Ectodermal cell (in vitro differentiated cells): ENCODE measurements at regions not wholly inside any gene's neighbourhood (a gene's known extent, or its start where the extent isn't known, plus 50 kb on each side); places are given as distances from the start of the nearest gene placed in this dataset.
"Not testable (repeated sequence)": the region's sequence is repeated elsewhere in the genome, so short reads cannot be mapped to it uniquely, and the experiment has no call there.

Source experiments
- H3K27ac ChIP-seq: 2 replicates; pipeline ENCODE4 v1.7.0; 2013; ENCODE audit warnings: mild to moderate bottlenecking, low read depth, low read length; ENCODE audit not compliant: insufficient read depth, poor library complexity, severe bottlenecking
- H3K27me3 ChIP-seq: 2 replicates; pipeline ENCODE4 v1.7.0; 2013; ENCODE audit warnings: mild to moderate bottlenecking, low read length; ENCODE audit not compliant: insufficient read depth, control insufficient read depth, poor library complexity, severe bottlenecking
- H3K36me3 ChIP-seq: one replicate; pipeline ENCODE4 v1.7.0; 2013; ENCODE audit warnings: low read length; ENCODE audit not compliant: control insufficient read depth, insufficient read depth
- H3K4me1 ChIP-seq: one replicate; pipeline ENCODE4 v1.7.0; 2013; ENCODE audit warnings: low read length; ENCODE audit not compliant: control insufficient read depth, insufficient read depth
- H3K4me3 ChIP-seq: 2 replicates; pipeline ENCODE4 v1.7.0; 2013; ENCODE audit warnings: low read depth, low read length, control low read depth; ENCODE audit not compliant: insufficient read depth
- H3K9me3 ChIP-seq: 2 replicates; pipeline ENCODE4 v1.7.0; 2013; ENCODE audit warnings: mild to moderate bottlenecking, low read length, moderate library complexity; ENCODE audit not compliant: control insufficient read depth
- WGBS, 2 experiments: methylation state at CpG; one replicate each; pipeline ENCODE4 v1.1.7; 2013; ENCODE audit warnings: missing lambda C conversion rate in 2 of 2; 5-methylcytosine and 5-hydroxymethylcytosine counted together

DNA sequence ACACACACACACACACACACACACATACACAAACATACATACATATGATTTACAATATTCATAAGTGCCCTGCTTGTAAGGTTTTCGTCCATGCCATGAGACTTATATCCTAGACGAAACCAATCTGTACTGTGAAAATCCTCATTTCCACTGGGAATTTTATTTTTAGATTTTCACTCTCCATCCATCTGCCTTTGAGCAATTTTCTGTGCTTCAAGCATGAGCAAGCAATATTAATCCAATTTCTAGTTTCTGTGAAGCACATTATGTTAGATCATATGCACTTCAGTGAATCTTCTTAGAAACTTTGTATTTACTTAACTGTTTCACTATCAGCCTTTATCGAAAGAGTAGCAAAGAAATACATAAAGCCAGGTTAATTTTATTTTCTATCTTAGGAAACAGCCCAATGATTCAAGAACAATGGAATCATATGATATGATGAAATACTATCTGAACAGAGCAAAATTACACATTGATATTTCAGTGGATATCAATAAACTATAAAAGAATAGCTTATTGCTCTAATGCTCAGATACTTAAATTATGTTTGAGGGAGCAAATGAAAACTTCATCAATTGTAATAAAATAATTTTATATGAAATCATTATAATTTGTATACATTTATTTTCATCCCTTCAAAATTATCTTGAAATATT is 1100.7 kb upstream of the MIR17HG start:
- no peaks in the 10 kb centered on the region for H3K4me1 ChIP-seq
- H3K9me3 ChIP-seq, result no peaks in the 10 kb centered on the region
- H3K27ac ChIP-seq, result no peak overlapping the region
- no peaks in the 10 kb centered on the region for H3K27me3 ChIP-seq
- no peak overlapping the region for H3K4me3 ChIP-seq
- H3K36me3 ChIP-seq, result no peaks in the 10 kb centered on the region
- 90 to 94% methylated on average over 2 to 3 of the region's 3 CpGs for WGBS, 2 experiments

GRCh38 chr13:90253806-90254205 is 1093.7 kb upstream of the MIR17HG start:
- WGBS, 2 experiments, result 90 to 98% methylated on average over 3 to 5 of the region's 5 CpGs

GRCh38 chr13:90254437-90254836 is 1093.0 kb upstream of the MIR17HG start:
- H3K27me3 ChIP-seq, result no peaks in the 10 kb centered on the region
- no peak overlapping the region for H3K27ac ChIP-seq
- no peaks in the 10 kb centered on the region for H3K36me3 ChIP-seq
- no peaks in the 10 kb centered on the region for H3K4me1 ChIP-seq
- H3K4me3 ChIP-seq, result no peak overlapping the region
- WGBS, 2 experiments, result 100% methylated on average over 1 of the region's 2 CpGs; no CpG with 5 or more reads in 1 of the 2 experiments
- H3K9me3 ChIP-seq, result no peaks in the 10 kb centered on the region

More at GRCh38 chr13:90253806-90254205, 1093.7 kb upstream of the MIR17HG start:
- Histone ChIP-seq H3K27me3 (no peaks in the 10 kb centered on the region), H3K9me3 (no peaks in the 10 kb centered on the region), H3K4me1 (no peaks in the 10 kb centered on the region), H3K4me3 (no peak overlapping the region), H3K27ac (no peak overlapping the region), H3K36me3 (no peaks in the 10 kb centered on the region)

GRCh38 chr13:90256746-90257145 is 1090.7 kb upstream of the MIR17HG start:
- 79 to 88% methylated on average over 2 of the region's 2 CpGs for WGBS, 2 experiments
- Histone ChIP-seq H3K4me3 (no peak overlapping the region), H3K9me3 (no peaks in the 10 kb centered on the region), H3K4me1 (no peaks in the 10 kb centered on the region), H3K27me3 (no peaks in the 10 kb centered on the region), H3K36me3 (no peaks in the 10 kb centered on the region), H3K27ac (no peak overlapping the region)

DNA sequence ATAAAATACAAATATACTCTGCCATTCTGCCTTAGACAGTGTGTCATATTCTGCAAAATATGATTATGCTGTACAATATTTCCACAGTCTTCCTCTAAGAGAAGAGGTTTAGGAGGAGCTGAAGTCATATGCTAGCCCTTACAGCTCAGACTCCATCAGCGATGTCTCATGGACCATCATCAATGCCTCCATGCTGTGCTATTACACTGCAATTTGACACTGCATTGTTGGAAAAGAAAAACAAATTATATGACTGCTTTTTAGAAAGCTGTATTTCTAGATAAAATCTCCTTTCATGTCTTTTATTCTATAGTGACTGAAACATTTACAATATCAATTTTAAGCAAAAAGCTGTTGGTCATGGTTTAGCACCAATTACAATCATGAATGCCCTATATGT is 1089.4 kb upstream of the MIR17HG start:
- WGBS, 2 experiments, result 78 to 82% methylated on average over 1 of the region's 1 CpG
- Histone ChIP-seq H3K4me1 (no peaks in the 10 kb centered on the region), H3K9me3 (no peaks in the 10 kb centered on the region), H3K27me3 (no peaks in the 10 kb centered on the region), H3K36me3 (no peaks in the 10 kb centered on the region), H3K4me3 (no peak overlapping the region), H3K27ac (no peak overlapping the region)

DNA sequence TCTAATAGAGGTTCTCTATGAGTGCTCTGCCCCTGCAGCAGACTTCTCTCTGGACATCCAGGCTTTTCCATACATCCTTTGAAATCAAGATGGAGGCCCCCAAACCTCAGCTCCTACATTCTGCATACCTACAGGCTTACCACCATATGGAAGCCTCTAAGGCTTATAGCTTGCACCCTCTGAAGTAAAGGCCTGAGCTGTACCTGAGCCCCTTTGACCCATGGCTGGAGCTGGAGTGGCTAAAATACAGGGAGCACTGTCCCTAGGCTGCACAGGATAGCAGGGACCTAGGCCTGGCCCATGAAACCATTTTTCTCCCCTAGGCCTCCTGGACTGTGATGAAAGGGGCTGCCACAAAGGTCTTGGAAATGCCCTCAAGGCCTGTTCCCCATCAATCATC is 1086.1 kb upstream of the MIR17HG start:
- Histone ChIP-seq H3K4me3 (no peak overlapping the region), H3K27me3 (no peaks in the 10 kb centered on the region), H3K36me3 (no peaks in the 10 kb centered on the region), H3K4me1 (no peaks in the 10 kb centered on the region), H3K27ac (no peak overlapping the region), H3K9me3 (no peaks in the 10 kb centered on the region)

GRCh38 chr13:90270226-90270625 is 1077.3 kb upstream of the MIR17HG start:
- 94 to 96% methylated on average over 2 of the region's 2 CpGs for WGBS, 2 experiments
- H3K27ac ChIP-seq, result no peak overlapping the region
- no peaks in the 10 kb centered on the region for H3K27me3 ChIP-seq
- H3K4me1 ChIP-seq, result no peaks in the 10 kb centered on the region
- H3K36me3 ChIP-seq, result no peaks in the 10 kb centered on the region
- H3K9me3 ChIP-seq, result no peaks in the 10 kb centered on the region
- no peak overlapping the region for H3K4me3 ChIP-seq

GRCh38 chr13:90272356-90272755 is 1075.1 kb upstream of the MIR17HG start:
- Histone ChIP-seq H3K36me3 (no peaks in the 10 kb centered on the region), H3K9me3 (no peaks in the 10 kb centered on the region), H3K27ac (no peak overlapping the region), H3K4me3 (no peak overlapping the region), H3K27me3 (no peaks in the 10 kb centered on the region), H3K4me1 (no peaks in the 10 kb centered on the region)
- 97% methylated on average over 1 of the region's 1 CpG for WGBS, 2 experiments

- no peak overlapping the region for H3K4me3 ChIP-seq
- WGBS, 2 experiments, result 75% methylated on average over 1 of the region's 1 CpG; no CpG with 5 or more reads in 1 of the 2 experiments
- H3K9me3 ChIP-seq, result no peaks in the 10 kb centered on the region
- no peaks in the 10 kb centered on the region for H3K36me3 ChIP-seq
- no peak overlapping the region for H3K27ac ChIP-seq
- H3K4me1 ChIP-seq, result no peaks in the 10 kb centered on the region
- no peaks in the 10 kb centered on the region for H3K27me3 ChIP-seq
Measured at GRCh38 chr13:90276216-90276615, 1071.3 kb upstream of the MIR17HG start.

GRCh38 chr13:90278231-90278630 is 1069.3 kb upstream of the MIR17HG start:
- not testable (repeated sequence) for H3K9me3 ChIP-seq, H3K27ac ChIP-seq
- WGBS, 2 experiments, result 85 to 100% methylated on average over 1 to 3 of the region's 3 CpGs

GRCh38 chr13:90281709-90282108 is 1065.8 kb upstream of the MIR17HG start:
- H3K27ac ChIP-seq, result no peak overlapping the region
- H3K4me1 ChIP-seq, result no peaks in the 10 kb centered on the region
- no peaks in the 10 kb centered on the region for H3K36me3 ChIP-seq
- no peaks in the 10 kb centered on the region for H3K27me3 ChIP-seq
- no peak overlapping the region for H3K4me3 ChIP-seq
- no peaks in the 10 kb centered on the region for H3K9me3 ChIP-seq

More at GRCh38 chr13:90278231-90278630, 1069.3 kb upstream of the MIR17HG start:
- not testable (repeated sequence) for H3K4me1 ChIP-seq, H3K36me3 ChIP-seq, H3K27me3 ChIP-seq, H3K4me3 ChIP-seq
